NCI-H345 treated with DMSO at 0.1 percent for 48 hours (cell line): ENCODE measurements at regions not wholly inside any gene's neighbourhood (a gene's known extent, or its start where the extent isn't known, plus 50 kb on each side); places are given as distances from the start of the nearest gene placed in this dataset.

Experiments used
- DNase-seq: peaks from one replicate; lab custom pipeline; 2025; ENCODE audit not compliant: unreplicated experiment; lab: John Stamatoyannopoulos, UW

DNA sequence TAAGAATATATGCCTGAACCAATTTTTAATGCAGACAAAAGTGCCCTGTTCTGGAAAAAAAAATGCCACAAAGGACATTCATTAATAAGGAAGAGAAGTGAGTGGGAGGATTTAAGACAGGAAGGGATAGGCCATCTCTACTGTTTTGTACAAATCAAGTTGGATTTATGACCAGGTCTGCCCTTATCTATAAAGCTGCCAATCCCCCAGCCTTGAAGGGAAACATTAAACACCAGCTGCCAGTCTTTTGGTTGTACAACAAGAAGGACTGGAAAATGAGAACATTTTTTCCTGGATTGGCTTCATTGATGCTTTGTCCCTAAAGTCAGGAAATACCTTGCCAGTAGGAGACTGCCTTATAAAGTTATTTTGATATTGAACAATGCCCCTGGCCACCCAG is 444.0 kb downstream of the NPHP4 start:
- DNase-seq = no peak

DNA sequence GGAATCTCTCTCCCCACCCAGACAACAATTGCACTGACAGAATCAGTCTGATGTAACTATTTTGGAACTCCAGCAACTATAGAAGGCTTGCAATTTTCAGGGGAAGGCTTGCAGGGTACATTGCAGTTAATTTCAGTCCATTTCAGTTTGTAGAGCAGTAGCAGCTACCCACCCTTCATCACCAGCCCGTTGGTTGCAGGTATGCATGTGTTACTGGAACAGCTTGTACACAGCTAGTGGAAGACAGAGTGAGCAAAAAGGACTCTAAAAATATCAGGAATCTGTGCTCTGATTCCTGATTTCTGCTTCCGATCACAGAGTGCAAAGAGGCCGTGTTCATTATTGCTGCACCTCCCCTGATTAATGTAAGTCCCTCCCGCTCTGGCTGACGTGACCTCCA is 449.0 kb downstream of the NPHP4 start:
- DNase-seq = no peak

DNA sequence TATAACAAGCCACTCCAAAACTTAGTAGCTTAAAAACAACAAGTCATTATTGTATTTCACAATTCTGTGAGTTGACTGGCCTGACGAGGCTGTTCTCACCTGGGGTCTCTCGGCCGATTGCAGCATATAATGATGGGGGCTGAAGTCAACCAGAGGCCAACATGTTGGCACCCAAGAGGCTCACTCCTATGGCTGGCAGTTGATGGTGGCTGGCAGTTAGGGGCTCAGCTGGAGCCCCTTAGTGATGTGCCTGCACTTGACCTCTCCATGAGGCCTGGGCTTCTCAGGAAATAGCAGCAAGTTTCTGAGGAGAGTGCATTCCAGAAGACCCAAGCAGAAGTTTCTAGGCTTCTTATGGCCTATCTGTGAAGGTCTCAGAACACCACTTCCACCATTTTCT is 459.4 kb downstream of the NPHP4 start:
- DNase-seq = no peak

DNA sequence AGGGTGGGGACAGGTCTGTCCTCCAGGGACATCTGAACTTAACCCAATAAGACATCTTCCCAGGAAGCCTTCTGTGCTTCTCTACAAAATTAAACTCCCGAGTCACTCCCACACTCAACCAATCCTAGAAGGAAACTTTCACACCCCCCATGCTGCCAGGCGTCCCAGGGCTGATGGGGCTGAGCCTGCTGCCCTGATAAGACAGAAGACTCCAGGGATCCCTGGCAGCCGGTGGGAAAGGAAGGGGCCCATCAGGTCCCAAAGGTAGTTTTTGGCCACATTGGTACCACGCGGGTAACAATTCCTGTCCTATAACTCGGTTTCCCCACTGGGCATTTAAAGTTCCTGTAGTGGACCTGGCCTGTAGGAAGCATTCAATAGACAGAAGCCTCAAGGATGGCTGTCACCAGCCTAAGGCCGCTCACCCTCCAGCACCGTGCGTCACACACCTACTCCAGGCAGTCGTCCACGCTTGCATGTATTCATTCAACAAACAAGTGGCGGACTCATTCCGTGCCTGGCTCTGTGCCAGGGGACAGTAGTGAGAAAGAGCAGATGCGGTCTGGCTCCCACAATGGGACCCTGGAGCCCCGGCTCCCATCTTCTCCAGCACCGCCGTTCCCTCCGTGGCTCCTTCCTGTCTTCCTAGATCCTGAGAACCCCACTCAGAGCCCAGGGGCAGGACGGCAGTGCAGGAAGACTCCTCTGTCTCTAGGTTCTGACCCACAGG is 465.2 kb downstream of the NPHP4 start:
- DNase-seq = no peak

DNA sequence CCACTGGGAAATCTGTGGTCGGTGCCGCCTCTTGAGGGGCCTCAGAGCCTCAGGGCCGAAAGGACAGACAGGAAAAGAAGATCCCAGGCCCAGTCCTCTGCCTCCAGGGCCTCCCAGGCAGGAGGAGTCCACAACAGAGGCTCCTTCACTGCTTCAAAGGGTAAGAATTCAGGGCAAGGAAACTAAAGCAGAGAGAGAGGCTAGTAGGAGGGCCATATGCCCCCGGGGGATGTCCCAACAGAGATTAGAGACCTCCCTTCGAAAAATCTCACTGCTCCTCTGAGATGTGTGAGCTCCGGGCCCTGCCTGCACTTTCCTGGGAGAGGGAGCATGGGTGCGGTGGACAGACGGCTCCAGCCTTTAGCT is 465.9 kb downstream of the NPHP4 start:
- DNase-seq = no peak

DNA sequence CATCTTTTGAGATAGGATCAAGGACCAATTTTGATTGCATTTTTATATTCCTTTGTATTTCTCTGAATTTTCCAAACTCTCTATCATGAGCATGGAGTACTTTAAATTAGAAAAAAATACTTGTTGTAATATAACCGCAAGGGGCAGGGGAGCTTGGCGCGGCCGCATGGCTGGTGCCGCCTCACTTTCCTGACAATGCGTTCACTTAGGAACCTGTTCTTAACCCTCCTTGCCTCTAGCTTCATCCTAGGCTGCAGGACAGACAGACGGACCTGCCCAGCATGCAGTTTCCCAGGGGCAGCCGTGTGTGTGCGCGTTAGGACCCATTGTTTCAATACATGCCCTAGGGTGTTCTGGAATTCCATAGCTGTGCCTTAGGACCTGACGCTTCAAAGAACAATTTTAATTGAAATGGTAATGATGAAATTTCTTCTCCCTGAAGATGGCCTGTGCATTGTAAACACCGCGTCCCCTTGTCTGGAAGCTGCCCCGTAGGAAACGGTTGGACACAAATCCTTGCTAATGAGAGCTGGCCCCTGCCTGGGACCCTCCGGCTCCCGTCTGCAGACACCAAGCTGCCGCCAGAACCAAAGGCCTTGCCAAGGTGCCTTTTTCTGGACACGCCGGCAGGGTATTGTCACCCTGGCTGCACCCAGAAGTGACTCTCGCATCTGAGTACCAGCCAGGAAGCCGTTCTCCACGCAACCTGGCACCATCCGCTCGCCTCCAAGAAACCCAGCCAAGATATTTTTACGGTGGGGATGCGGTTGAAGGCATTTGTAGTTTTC is 466.4 kb downstream of the NPHP4 start:
- DNase-seq = no peak

DNA sequence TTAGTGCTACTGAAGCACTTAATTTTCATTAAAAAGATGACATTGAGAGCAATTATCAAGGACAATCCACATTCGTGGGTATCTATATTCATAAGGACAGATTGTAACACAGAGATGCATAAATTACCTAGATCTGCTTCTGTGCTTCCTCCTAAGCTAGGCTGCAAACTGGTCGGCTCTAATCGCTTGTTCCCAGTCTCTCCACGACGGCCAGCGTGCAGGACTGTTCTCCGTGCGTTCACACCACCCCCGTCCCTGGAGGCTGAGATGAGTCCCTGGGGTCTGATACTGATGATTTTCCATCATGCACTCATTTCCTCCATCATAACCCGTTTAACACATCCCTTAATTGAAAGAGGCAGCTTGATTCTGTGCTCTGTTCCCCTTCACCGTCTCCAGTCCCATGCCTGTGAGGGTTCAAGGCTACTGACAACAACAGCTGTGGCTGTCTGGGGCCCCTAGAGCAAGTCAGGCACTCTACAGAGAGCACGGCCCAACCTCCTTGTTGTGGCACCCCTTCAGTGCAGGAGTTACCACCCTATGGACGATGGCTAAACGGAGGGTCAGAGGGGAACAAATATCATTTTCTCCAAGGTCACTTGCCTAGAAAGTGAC is 469.6 kb downstream of the NPHP4 start:
- DNase-seq = no peak

DNA sequence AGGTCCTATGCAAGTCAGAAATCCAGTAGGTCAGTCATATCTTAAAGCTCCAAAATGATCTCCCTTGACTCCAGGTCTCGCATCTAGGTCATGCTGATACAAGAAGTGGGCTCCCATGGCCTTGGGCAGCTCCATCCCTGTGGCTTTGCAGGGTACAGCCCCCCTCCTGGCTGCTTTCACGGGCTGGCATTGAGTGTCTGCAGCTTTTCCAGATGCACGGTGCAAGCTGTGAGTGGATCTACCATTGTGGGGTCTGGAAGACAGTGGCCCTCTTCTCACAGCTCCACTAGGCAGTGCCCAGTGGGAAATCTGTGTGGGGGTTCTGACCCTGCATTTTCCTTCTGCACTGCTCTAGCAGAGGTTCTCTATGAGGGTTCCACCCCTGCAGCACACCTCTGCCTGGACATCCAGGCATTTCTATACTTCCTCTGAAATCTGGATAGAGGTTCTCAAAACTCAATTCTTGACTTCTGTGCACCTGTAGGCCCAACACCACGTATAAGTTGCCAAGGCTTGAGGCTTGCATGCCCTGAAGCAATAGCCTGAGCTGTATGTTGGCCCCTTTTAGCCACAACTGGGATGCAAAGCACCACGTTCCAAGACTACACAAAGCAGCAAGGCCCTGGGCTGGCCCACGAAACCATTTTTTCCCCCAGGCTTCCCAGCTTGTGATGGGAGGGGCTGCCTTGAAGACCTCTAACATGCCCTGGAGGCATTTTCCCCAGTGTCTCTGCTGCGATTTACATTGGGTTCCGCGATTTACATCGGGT is 472.7 kb downstream of the NPHP4 start:
- DNase-seq = no peak

DNA sequence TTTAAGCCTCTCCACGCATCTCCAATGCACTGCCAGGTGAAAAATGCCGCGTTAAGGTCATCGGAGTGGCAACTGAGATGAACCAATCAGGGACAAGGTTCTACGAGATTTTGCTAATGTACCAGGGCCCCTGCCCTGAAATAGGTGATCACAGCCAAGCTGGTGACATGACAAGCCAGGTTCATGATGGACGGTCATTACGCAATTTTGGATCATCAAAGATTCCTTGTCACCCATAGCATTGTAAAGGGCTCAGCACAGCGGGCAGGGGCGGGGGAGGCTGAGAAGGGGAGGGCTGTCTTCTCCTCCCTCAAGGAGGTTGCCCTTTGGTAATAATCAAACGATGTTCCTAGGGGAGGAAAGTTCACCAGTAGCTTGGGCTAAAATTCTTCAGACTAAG is 475.5 kb downstream of the NPHP4 start:
- no peak for DNase-seq

DNA sequence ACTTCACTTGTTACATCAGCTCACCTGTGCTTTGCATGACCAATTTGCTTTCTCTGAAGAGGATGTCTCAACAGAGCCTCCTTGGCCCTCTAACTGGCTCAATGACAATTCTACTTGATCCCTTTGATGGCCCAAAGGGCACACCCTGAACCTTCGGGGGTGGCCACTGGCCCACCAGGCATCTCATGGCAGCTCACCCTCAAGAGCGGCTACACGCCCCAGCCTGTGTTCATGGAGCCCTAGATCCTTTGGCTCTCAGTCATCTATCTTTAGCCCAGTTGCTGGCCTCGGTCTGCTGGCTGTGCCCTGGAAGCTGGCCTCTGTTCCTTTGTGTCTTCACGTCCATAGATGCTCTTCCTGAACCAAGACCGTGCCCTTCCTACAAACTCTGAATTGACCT is 476.7 kb downstream of the NPHP4 start:
- no peak for DNase-seq

DNA sequence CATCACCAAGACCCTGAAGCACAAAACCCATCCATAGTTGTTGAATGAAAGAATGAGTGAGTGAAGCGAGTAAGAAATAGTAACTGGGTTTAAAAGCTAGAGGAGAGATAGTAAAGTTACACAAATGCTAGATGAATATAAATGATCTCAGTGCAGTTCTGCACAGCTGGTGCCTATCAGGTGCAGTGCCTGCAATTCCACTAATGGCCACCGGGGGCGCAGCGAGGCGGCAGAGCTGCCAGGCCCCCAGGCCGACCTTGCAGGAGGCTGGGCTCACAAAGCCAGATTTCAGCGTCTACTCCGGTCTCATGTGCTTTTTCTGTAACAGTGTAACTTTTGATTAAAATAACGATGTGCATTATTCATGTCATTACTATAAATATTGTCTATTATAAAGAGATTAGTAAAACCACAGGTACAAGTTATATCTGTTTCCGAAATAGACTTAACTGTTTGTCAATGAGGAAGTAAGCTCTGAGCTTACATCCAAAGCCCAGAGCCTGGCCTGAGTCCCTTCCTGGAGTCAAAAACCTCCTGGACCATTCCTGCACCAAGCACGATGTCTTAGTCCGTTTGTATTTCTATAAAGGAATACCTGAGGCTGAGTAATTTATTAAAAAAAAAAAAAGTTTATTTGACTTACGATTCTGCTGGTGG is 477.6 kb downstream of the NPHP4 start:
- DNase-seq = peak; percentile 58

DNA sequence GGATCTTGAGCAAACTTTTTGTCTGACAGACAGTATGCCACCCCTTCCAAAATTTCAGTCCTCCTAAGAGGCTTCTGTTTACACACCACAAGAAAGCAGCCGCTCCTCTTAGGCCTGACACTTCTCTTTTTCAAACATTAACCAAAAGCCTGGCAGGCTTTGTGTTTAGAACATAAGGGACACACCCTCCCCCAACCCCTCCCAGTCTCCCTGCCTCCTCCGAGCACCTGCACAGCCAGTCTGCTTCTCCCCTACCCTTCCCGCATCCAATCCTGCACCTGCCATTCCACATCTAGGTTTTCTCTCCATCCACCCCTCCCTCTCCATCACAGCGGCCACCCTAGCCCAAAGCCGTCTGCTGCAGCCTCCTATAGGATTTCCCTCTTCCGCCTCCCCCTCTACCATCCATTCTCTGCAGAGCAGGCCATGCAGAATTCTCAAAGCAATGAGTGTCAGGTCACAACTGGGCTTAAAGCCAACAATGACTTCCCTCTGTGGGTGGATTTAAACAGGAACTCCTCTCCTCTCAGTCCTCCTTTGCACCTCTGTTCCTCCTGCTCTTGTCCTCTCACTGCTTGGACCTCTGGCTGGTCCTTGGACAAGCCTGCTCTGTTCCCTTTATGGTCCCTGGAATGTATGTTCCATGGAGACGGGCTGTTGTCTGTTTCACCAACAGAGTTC is 478.2 kb downstream of the NPHP4 start:
- DNase-seq = peak; percentile 93

DNA sequence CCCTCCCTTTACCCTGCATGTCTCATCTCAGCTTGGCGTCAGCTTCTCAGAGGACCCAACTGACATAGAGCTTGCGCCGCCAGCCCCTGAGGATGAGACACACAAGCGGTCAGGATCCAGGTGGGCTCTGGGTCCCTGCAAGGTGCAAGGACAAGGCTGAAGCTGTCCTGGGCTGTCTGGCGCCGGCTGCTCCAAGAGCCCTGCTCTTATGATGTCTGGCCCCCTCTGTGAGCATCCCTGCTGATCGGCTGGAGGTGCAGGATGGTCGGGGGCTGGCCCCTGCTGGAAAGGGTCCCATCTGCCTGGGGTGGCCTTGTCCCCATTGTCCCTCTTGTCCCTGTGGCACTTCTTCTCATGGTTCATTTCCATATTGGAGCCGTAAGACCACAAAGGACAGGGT is 479.0 kb downstream of the NPHP4 start:
- DNase-seq = no peak

DNA sequence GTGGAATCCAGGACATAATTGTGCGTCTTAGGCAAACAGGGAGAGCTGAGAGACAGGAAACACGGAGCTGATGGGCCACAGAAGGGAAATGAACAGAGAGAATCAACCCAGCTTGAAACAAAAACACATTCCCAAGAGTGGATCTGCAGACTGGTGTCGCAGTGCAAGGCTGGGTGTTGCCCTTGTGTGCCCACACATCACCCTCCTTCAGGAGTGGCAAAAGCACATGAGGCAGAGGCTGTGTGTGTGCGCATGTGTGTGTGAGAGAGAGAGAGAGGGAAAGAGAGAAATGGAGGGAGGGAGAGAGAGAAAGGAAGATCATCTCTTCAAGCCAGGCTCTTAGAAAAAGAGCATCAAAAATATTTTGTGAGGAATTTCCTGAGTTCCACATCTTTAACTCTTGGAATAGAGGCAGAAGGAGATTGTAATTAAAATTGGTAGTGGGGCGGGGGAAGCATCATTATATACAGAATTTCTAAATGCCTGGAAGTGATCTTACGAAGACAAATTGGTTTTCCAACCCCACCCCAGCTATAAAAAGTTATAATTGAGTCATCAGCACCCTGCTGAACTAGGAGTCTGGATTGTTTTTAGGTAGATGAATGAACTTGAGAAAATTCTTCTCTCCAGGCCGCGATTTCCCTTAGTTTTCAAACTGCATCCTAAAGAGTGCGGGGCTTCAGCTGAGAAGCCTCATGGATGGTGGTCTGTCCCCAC is 480.7 kb downstream of the NPHP4 start:
- DNase-seq = no peak

DNA sequence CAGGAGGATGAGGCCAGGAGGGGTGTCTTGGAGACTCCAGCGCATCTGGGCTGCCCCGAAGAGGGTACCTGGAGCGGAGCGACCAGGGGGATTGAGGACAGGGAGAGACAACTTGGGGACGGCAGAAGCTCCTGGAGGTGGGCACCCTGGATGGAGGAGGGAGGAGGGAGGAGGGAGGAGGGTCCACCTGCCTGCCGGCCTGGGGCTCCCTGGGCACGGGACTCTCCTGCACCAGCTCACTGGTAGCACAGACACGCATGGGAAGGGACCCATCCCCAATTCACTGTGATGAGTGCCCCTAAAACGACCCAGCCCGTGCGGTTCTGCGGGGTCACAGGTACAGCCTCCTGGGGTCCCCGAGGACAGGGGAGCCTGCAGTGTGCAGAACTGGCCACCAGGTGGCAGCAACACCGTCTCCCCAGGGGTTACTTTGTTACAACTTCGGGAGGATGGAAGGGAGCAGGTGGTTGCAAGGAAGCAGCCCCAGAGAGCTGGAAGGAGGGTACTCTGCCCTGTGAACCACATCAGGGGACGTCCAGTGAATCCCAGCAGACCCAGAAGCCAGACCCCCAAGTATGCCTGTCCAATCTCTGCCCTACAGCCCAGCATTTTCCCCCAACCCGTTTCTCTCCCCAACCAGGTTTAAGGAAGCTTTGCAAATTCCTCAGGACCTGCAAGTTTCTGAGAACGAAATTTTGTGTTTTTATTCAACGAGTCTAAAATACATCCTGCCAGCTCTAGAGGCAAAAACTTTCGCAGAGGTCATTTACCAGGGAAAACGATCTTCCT is 482.4 kb downstream of the NPHP4 start:
- DNase-seq = peak; percentile 31

DNA sequence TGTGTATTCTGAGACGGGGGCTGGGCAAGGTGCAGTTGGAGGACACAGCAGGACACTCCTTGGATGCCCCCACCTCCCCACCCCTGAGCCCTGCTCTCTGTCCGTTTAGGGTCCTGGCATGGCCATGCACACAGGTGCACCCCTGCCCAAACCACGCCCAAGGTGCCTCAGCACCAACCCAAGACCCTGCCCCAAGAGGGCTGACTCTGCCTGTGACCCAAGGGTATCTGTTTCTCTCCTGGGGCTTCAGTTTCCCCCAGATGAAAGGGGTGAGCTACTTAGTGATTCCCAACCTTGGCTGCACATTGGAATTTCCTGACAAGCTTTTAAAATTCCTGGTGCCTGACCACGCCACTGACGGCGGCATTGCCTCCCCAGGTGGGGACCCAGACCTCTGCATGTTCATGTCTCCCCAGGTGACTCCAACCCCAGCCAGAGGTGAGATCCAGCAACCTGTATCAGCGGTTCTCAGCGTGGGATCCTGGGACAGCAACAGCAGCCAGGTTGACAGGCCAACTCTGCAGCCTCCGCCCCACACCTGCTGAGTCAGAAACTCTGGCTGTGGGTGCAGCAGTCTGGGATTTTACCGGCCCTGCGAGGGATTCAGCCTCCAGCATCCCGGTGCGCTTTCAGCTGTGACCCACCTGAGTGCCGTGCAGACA is 483.4 kb downstream of the NPHP4 start:
- no peak for DNase-seq

DNA sequence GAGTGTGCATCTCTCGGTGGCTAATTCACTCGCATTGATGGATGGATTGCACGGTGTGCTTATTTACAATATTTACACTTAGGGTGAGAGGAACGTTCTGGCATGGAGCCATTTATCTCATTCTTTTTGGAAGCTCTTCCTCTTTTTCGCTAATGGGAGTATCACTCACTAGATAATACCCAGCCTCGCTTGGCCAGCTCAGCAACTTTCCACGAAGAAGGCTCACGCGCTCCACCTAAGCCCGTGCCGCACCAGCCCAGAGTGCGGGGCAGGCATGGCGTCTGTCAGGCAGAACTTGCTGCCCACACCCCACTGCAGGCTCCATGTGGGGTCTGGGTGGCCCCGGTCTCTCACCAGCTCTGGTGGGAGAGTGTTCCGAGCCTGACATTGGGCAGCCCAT is 484.9 kb downstream of the NPHP4 start:
- DNase-seq = peak; percentile 78

DNA sequence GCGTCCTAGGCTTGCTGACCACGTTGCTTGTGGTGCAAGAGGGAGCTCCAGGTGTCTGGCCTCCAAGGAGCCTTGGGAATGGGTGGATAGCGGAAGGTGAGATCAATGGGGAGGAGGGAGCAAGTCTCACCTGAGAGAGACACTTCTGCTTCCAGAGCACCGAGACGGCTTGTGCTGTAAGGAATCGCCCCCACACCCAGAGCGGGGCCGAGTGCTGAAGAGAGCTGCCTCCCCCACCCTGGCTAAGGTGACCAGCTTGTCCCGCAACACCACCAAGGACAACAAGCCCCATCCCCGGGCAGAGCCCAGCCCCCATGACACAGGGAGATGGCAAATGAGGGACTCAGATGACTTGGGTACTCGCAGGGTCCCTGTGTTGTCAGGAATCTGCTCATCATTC is 485.6 kb downstream of the NPHP4 start:
- no peak for DNase-seq

DNA sequence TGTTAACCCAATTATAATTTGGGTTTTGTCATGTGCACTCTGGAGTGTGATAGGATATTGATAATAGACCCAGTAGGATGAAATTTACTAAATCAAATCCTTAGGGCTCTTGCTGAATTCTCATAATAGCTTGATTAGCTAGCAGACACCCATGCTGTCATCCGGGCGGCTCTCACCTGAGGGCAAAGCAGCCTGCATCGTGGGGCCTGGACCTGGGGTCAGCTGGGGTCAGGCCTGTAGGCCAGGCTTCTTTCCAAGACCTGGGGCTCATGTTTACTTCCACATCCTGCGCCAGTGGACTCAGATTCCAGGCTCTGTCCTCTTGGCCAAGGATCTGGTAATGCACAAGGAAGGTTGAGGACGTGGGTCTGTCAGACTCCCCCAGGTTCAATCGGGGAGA is 486.3 kb downstream of the NPHP4 start:
- no peak for DNase-seq
